ENCODE measurements at regions not wholly inside any gene's neighbourhood (a gene's known extent, or its start where the extent isn't known, plus 50 kb on each side); places are given as distances from the start of the nearest gene placed in this dataset.

DNA sequence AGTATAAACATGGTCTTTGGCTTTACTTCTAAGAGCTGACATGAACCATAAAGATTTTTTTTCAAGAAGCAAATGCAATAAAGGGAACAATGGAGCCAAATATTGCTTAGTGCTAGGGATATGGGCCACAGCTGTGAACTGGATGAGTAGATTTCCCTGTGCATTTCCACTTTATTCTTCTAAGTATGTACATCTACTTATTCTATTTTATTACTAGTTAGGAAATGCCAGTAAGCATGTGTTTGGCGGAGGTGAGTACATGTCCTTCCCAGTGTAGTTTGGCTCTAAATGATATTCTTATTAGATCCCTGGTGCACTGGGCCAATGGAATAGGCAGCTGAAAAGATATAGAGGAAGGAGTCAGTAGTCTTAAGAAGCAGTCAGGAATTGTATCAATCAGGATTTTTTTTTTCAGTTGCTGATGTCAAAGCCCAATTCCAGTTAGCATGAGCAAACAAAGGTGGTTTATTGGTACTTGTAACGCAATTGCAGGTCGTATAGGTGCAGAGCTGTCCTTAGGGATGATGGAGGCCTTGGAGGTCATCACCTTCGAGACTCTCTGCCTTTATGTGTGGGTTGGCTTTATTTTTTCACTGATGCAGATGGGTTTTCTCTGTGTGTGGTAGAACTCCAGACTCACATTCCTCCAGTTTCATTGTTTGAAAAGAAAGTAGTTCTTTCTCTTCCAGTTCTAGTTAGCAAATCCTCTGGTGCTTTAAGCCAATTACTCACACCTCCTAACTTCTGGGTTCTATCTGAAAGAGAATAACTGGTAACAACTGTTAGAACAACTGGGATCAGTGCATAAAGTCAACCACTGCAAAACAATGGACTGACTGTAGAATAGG, 139.0 kb upstream of the LRIG3 start:
- TF ChIP-seq CTCF (conservative IDR thresholded peaks at IDR 0.05) (no peak), ZFX (IDR thresholded peaks at IDR 0.05) (no peak)
